Uterus (tissue), 2 donors: ENCODE measurements at regions not wholly inside any gene's neighbourhood (a gene's known extent, or its start where the extent isn't known, plus 50 kb on each side); places are given as distances from the start of the nearest gene placed in this dataset.

ENCODE experiments used
- CTCF ChIP-seq, 4 experiments: fragments of 200-600 bp in 2 of 4; fragments of 450-650 bp in 2 of 4; sonication (generic) in 2 of 4; IDR thresholded peaks; one replicate each; pipeline ENCODE4 v1.5.1; 2016 to 2019; ENCODE audit warnings: antibody characterized with exemption in 4 of 4, mild to moderate bottlenecking in 2 of 4, moderate library complexity in 1 of 4
- POLR2A ChIP-seq, 2 donors: fragments of 450-650 bp; IDR thresholded peaks; one replicate each; pipeline ENCODE4 v1.6.1; 2016; ENCODE audit warnings: antibody characterized with exemption in 2 of 2, mild to moderate bottlenecking in 1 of 2, moderate library complexity in 1 of 2

- TF ChIP-seq CTCF (IDR thresholded peaks at IDR 0.05) (no peak), POLR2A (IDR thresholded peaks at IDR 0.05) (no peak)
These were observed 257.0 kb downstream of the TTC32 start for GRCh38 chr2:19644763-19645162.
